OCI-LY3 (cell line): ENCODE measurements at regions not wholly inside any gene's neighbourhood (a gene's known extent, or its start where the extent isn't known, plus 50 kb on each side); places are given as distances from the start of the nearest gene placed in this dataset.

ENCODE experiments used
- EZH2phosphoT487 ChIP-seq: fragments of 200-600 bp; shearing (Covaris generic); IDR thresholded peaks from 2 replicates; pipeline ENCODE4 v1.6.1; 2018; ENCODE audit warnings: antibody characterized with exemption, mixed run types, low read depth
- TF ChIP-seq, protein P1 (sequence below): fragments of 200-600, 300-600 bp; sonication (generic); IDR thresholded peaks from 2 replicates; pipeline ENCODE4 v1.5.1; 2014; ENCODE audit warnings: antibody characterized with exemption, low read length, low read depth

GRCh38 chr12:92196368-92196767 lies 50.7 kb upstream of the BTG1 start:
- TF ChIP-seq, protein P1, sequence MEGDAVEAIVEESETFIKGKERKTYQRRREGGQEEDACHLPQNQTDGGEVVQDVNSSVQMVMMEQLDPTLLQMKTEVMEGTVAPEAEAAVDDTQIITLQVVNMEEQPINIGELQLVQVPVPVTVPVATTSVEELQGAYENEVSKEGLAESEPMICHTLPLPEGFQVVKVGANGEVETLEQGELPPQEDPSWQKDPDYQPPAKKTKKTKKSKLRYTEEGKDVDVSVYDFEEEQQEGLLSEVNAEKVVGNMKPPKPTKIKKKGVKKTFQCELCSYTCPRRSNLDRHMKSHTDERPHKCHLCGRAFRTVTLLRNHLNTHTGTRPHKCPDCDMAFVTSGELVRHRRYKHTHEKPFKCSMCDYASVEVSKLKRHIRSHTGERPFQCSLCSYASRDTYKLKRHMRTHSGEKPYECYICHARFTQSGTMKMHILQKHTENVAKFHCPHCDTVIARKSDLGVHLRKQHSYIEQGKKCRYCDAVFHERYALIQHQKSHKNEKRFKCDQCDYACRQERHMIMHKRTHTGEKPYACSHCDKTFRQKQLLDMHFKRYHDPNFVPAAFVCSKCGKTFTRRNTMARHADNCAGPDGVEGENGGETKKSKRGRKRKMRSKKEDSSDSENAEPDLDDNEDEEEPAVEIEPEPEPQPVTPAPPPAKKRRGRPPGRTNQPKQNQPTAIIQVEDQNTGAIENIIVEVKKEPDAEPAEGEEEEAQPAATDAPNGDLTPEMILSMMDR: no peak
- no peak for TF ChIP-seq EZH2phosphoT487
